AG08396 (cell line): ENCODE measurements at regions not wholly inside any gene's neighbourhood (a gene's known extent, or its start where the extent isn't known, plus 50 kb on each side); places are given as distances from the start of the nearest gene placed in this dataset.
"Not testable (repeated sequence)": the region's sequence is repeated elsewhere in the genome, so short reads cannot be mapped to it uniquely, and the experiment has no call there.

Experiments
- DNase-seq: peaks from one replicate; pipeline ENCODE4 v3.0.0; 2012; ENCODE audit warnings: low spot score, mixed read lengths

DNA sequence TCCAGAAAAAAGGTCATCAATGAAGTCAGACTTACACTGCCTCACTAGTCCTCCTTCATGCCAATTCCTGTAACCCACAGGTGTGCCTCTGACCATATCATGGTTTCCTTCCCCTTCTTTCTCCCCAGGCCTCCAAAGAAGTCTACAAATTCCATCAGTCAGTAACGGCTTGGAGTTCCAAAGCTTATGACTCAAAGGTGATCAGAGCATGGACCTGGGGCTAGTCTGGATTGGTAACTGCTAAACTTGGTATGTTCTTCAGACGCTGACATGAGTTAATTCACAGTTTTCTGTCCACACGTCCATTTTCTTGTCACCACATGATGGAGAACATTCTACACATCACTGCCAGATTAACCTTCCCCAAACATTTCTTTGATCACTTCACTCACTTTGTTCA is 560.4 kb downstream of the ETNK1 start:
- DNase-seq, result no peak

- no peak for DNase-seq
Observed at GRCh38 chr12:23186950-23187349, 562.0 kb downstream of the ETNK1 start.

DNA sequence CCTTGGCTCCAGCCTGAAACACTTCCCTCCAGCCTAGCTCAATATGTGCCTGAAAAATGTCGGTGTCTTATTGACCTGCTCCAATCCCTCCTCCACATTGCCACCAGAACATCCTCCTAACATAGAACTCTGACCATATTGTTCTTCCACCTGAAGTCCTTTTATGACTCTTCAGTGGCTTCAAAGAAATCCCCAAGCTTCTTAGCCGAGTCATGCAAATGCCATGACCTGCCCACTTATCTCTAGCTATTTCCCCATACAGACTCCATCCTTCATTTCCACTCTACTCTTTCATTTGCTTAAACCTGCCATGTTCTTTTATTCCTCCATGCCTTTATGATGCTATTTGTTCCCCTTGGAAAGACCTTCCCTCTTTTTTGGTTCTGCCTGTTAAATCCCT is 568.6 kb downstream of the ETNK1 start:
- DNase-seq, result no peak

DNA sequence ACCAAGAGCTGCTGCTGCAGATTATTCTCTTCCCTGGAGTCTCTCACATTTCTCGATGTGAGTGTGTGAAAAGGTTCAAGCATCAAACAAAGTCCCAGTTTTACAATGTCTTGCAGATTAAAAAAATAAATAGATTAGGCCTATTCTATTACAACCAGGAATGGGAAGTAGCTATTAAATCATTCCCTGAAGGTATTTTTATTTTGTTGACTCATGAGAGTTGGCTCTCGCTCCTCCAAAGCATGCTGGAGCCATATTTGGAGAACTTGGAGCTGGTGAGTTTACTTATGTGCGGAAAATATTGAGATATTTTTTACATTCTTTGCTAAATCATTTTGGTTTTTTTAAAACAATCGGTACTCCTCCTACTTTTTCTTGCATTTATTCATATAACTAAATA is 572.3 kb downstream of the ETNK1 start:
- no peak for DNase-seq

DNA sequence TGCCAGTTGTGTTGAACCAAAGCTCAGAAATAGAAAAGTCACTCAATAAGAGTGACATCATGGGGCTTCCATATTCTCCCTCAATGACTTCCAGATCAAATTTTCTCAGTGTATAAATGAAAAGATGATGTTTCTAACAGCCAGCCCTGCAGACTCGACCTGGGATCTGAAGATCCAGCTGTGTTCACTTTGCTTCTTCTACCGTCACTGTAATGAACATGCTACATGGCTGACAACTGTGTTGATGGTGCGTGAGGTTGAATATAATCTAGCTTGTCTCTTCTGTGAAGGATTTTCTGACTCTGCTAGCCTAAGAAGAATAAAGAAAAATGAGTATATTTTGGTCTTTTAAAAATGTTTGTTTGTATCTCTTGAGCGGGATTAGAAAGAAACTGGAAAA is 577.8 kb downstream of the ETNK1 start:
- DNase-seq, result no peak

GRCh38 chr12:23204933-23205778 is 580.2 kb downstream of the ETNK1 start:
- DNase-seq, result peak; percentile 55

DNA sequence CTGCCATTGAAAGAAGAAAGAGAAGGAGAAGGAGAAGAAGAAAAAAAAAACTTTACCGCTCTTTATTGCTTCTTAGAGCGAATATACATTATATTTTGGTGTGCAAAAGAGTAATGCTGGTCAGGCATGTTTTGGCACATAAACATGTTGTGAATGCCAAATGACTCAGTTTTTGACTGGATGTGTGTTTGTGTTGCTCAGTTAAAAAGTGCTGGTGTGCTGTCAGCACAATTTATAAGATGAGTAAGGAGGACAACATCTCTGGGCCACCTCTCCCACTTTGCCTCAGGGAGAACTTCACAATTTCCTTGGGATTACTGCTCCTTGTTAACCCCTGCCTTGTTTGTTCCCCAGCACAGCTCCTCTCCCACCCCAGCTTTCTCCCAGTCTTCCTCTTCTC is 584.8 kb downstream of the ETNK1 start:
- DNase-seq, result no peak

DNA sequence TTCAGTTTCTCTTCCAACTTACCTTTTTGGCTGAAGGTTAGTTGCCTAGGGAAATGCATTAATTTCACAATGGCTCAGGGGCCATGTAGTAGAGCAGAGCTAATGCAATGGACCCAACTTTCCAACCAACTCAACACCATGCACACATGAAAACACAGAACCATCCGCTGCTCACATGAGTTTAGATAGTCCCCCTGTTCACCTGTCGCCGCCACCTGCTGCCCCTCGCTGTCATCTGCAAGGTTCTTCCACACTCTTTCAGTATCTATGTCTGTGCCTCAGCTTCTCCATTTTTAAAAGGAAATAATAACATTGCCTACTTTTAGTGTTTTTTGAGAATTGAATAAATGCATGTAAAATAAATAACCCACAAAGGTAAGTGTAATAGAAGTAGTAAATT is 585.6 kb downstream of the ETNK1 start:
- no peak for DNase-seq

- no peak for DNase-seq
Observed at GRCh38 chr12:23211384-23212320, 586.7 kb downstream of the ETNK1 start.

GRCh38 chr12:23217158-23217557 is 592.2 kb downstream of the ETNK1 start:
- DNase-seq, result no peak

DNA sequence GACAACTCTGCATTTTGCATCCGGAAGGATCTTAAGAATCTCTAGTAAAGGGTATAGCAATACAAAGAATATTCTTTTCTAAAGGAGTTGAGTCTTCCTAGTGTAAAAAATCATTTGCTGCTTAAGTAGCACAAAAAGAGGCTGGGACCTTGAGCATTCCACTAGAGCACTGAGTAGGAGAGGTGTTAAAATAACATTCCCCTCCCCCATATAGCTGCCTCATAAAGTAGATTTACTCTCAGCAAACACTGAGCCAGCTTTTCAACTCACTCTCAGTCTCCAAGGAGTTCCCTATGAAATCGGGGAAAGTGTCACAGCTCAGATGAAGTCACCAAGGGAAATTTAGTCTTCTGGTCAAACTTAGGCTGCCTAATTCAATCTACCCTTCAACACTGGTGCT is 592.7 kb downstream of the ETNK1 start:
- DNase-seq, result no peak

DNA sequence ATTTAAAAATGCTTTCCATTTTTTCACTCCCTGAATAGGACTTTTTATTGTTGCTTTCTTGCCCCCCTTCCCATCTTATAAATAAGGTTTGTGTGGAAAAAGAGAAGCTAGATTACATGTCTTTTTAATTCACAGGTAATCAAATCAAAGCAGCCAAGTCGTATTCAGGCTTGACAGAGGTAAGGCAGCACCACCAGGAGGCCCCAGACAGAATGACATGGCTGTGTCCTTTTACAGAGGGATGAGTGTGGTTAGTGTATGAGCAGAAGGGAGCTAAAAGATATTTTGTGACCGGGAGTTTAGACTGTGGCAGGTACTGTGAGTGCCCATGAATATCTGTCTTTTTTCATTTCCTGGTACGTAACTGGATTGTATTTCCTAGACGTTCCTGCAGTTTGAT is 596.1 kb downstream of the ETNK1 start:
- no peak for DNase-seq

DNA sequence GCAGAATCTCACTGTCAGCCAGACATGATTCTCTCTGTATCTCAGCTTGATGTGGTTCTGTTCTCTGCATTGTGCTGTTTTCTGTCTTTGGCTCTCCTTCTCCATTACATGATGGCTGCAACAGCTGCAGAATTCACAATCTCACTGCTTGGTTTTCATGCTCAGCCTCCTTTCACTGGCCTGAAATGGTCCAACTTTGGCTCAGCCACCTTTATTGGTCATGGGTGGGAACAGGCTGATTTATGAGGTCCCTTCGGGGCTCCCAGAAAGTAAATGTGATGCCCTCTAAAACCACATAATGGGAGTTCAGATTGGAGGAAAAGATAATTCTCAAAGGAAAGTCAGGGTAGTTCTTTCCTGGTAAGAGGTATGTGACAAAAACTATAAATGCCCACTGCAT is 597.0 kb downstream of the ETNK1 start:
- DNase-seq, result no peak

DNA sequence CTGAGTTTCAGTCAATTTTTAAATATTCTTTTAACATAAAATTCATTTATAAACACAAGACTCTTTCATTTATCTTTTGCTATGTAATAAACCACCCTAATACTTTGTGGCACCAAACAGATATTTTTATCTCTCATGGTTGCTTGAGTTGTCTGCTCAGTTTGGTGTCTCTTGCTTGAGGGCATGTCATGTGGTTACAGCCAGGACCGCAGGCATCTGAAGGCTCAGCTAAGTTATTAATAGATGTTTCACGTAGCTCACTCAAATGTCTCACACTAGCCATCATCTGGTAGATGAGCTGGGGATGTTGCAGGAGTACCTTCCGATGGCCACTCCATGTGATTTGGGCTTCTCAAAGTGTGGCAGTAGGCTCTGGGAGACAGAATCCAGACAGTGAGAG is 597.8 kb downstream of the ETNK1 start:
- DNase-seq, result no peak

DNA sequence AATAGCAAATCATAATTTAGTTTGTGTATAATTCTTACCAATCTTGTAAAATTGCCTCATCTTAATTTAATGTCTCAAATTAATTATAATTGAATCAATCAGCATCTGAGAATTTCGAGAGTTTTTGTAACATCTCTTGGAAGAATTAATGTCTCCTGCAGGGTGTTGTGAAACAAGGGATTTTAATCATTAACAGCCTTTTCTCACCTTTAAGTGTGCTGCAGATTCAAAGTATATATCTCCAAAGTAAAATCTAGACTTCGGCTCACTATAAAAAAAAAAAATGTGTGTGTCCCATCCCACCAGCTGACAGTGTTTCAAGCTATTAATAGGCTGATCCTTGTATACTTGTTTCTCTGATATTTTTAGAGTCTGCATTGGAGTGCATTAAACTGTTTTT is 603.1 kb downstream of the ETNK1 start:
- no peak for DNase-seq

GRCh38 chr12:23230899-23231298 is 605.9 kb downstream of the ETNK1 start:
- no peak for DNase-seq

- no peak for DNase-seq
Observed at GRCh38 chr12:23236066-23236780, 611.3 kb downstream of the ETNK1 start.

DNA sequence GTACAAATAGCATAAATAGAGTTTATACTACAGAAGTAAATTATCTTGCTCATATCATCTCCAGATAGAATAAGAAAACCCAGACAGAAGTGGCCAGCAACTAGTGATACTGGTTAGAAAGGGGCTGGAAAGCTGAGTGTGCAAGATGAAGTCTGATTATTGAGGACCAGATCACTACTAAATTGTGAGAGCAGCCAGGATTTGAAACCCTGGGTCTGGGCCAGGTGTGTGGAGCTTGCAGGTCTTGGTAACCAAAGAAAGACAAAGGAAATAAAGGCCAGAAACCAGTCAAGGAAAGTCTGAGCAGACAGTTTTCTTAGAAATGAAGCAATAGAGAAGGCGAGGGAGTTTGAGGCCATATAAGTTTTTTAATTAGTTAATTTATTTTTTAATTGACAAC is 611.8 kb downstream of the ETNK1 start:
- DNase-seq, result no peak

DNA sequence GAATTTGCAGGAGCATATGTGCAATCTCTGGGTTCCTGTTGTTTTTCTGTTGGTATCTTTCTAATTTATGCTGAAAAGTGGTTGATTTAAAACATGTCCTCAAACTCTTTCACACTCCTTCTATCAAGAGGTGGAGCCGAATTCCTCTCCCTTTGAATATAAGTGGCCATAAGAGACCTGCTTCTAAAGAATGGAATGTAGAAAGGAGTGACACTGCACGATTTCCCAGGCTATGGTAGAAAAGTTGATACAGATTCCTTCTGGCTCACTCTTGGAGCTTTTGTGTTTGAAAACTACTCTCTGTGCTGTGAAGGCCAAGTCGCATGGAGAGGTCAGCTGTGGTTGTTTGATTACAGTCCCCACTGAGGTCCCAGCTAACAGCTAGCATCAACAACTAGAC is 613.2 kb downstream of the ETNK1 start:
- no peak for DNase-seq

DNA sequence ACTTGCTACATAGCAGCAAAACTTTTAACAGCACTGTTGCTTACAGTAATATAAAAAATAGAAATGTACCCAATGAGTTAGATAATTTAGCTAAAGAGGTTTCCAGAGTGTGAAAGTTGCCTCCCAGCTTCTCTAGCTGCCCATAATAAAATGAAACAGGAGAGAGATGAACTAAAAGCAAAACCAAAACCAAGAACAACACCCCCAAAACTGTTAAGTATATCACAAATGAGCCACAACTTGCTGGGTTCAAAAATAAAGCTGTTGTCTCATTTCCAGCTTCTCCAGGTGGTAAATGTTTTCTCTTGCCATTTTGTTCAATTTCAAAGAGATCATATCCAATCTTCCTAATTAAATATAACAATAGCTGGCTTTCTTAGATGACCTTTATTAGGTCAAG is 614.0 kb downstream of the ETNK1 start:
- no peak for DNase-seq

DNA sequence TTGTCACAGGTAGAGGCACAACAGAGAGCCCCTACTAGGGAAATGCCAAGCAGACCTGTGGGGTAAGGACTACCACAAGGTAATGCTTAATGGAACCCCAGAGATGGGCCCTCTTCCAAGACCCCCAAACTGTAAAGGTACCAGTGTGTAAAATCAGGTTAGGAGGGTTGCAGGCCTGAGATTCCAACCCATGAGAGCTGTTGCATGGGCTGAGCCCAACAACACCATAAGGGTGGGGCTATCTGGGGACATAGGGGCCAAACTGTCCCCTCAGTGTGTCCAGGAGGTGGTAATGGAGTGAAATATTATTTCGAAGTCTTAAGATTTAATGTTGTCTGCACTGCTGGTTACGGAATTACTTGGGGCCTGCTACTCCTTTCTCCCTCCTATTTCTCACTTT is 620.2 kb downstream of the ETNK1 start:
- DNase-seq, result no peak

DNA sequence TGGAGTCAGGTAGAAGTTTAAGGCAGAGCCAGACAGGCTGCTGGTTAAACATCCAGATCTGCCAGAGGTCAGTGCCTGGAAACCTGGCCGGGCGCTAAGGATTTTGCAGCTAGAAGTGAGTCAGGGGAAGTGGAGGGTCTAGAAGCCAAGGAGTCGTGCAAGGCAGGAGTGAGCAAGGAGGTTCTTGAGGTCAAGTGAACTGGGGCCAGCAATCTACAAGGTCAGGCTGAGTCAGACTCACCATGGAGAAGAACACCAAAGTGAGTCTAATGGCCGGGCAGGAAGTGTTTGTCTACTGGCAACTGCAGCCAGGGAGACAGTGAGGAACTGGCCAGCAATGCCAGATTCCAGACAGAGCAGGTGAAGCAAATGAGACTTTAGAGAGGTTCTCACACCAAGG is 628.2 kb downstream of the ETNK1 start:
- DNase-seq, result no peak

DNA sequence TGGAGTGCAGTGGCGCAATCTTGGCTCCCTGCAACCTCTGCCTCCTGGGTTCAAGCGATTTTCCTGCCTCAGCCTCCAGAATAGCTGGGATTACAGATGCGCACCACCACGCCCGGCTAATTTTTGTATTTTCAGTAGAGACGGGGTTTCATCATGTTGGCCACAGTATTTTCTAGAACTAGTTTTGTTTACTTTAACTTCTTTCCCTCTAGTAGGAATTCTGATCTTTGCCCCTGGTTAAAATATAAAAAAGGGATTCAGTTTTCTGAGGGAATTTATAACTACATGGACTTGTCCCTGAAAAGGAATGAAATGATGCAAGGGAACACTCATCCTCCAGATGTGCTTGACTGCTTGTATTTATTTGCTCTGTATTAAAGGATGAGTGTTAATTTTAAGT is 628.9 kb downstream of the ETNK1 start:
- DNase-seq, result not testable (repeated sequence)
